GM23338 (cell line): ENCODE measurements at regions not wholly inside any gene's neighbourhood (a gene's known extent, or its start where the extent isn't known, plus 50 kb on each side); places are given as distances from the start of the nearest gene placed in this dataset.

Source experiments
- ATAC-seq: fragments of 200-7000 bp; cut with Tn5 transposase; 3 replicates; pipeline ENCODE4 v1.9.1; 2020
- DNase-seq: peaks from one replicate; pipeline ENCODE4 v3.0.0-alpha.2; 2015; ENCODE audit warnings: low spot score
- H2AFZ ChIP-seq: fragments of 200-600 bp; sonication (generic); 2 replicates; pipeline ENCODE4 v1.8.0; 2016; ENCODE audit warnings: antibody characterized with exemption, mild to moderate bottlenecking, moderate library complexity
- H3F3A ChIP-seq: fragments of 200-600 bp; sonication (generic); replicated peaks from 2 replicates; pipeline ENCODE4 v1.8.0; 2017; ENCODE audit warnings: antibody characterized with exemption, mixed run types, low read depth
- H3K27ac ChIP-seq: fragments of 200-600 bp; sonication (generic); 2 replicates; pipeline ENCODE4 v1.6.1; 2016; ENCODE audit warnings: low read depth
- H3K27me3 ChIP-seq: fragments of 200-600 bp; sonication (generic); 2 replicates; pipeline ENCODE4 v1.8.0; 2016; ENCODE audit warnings: mild to moderate bottlenecking, mixed run types, moderate library complexity; ENCODE audit not compliant: insufficient read depth
- H3K36me3 ChIP-seq: fragments of 200-600 bp; sonication (generic); 2 replicates; pipeline ENCODE4 v1.8.0; 2016; ENCODE audit warnings: mild to moderate bottlenecking; ENCODE audit not compliant: insufficient read depth
- H3K4me1 ChIP-seq: fragments of 200-600 bp; sonication (generic); 2 replicates; pipeline ENCODE4 v1.8.0; 2016; ENCODE audit warnings: mild to moderate bottlenecking, moderate library complexity; ENCODE audit not compliant: insufficient read depth
- H3K4me2 ChIP-seq: fragments of 200-600 bp; sonication (generic); 2 replicates; pipeline ENCODE4 v1.7.1; 2017; ENCODE audit warnings: mixed run types
- H3K4me3 ChIP-seq: fragments of 200-600 bp; sonication (generic); 2 replicates; pipeline ENCODE4 v1.6.1; 2016; ENCODE audit warnings: mixed run types
- H3K79me2 ChIP-seq: fragments of 200-600 bp; sonication (generic); replicated peaks from 2 replicates; pipeline ENCODE4 v1.8.0; 2017; ENCODE audit warnings: mild to moderate bottlenecking; ENCODE audit not compliant: insufficient read depth
- H3K9me2 ChIP-seq: fragments of 200-600 bp; sonication (generic); 2 replicates; pipeline ENCODE4 v1.8.0; 2017; ENCODE audit not compliant: insufficient read depth
- H4K20me1 ChIP-seq: fragments of 200-600 bp; sonication (generic); replicated peaks from 2 replicates; pipeline ENCODE4 v1.8.0; 2017; ENCODE audit warnings: mild to moderate bottlenecking; ENCODE audit not compliant: insufficient read depth
- H3K27ac Mint-ChIP-seq: 2 replicates; pipeline ENCODE4 v1.8.0; 2020; ENCODE audit warnings: inconsistent platforms, mild to moderate bottlenecking, moderate library complexity, mixed read lengths
- H3K27me3 Mint-ChIP-seq: 3 replicates; pipeline ENCODE4 v1.8.0; 2022; ENCODE audit warnings: low read depth, mild to moderate bottlenecking, moderate library complexity, mixed read lengths, inconsistent platforms; ENCODE audit not compliant: insufficient read depth, poor library complexity
- H3K36me3 Mint-ChIP-seq: 3 replicates; pipeline ENCODE4 v1.8.0; 2021; ENCODE audit warnings: low read depth, mild to moderate bottlenecking, inconsistent platforms, moderate library complexity, mixed read lengths
- H3K4me1 Mint-ChIP-seq: 3 replicates; pipeline ENCODE4 v1.8.0; 2020; ENCODE audit warnings: mild to moderate bottlenecking, inconsistent platforms, mixed read lengths
- H3K4me3 Mint-ChIP-seq: 3 replicates; pipeline ENCODE4 v1.8.0; 2021; ENCODE audit warnings: moderate library complexity, mild to moderate bottlenecking, inconsistent platforms, mixed read lengths
- H3K9me3 Mint-ChIP-seq: 3 replicates; pipeline ENCODE4 v1.8.0; 2020; ENCODE audit warnings: moderate library complexity, mild to moderate bottlenecking, inconsistent platforms, mixed read lengths
- EZH2phosphoT487 ChIP-seq: fragments of 200-600 bp; sonication (generic); IDR thresholded peaks from one replicate; pipeline ENCODE4 v1.8.1; 2018; ENCODE audit warnings: antibody characterized with exemption; ENCODE audit not compliant: unreplicated experiment
- NANOG ChIP-seq: IDR thresholded peaks from 2 replicates; pipeline ENCODE4 v1.6.1; 2016; ENCODE audit warnings: antibody characterized with exemption, borderline replicate concordance
- TF ChIP-seq, protein P1 (sequence below): fragments of 250-450 bp; sonication (Bioruptor Pico); IDR thresholded peaks from 2 replicates; pipeline ENCODE4 v1.5.0; 2020; ENCODE audit warnings: mild to moderate bottlenecking, moderate library complexity
- TF ChIP-seq, protein P2 (sequence below), 2 experiments: fragments of 200-600 bp in 1 of 2; sonication (generic) in 1 of 2; conservative IDR thresholded peaks; 2 replicates each; pipeline versions ENCODE4 v1.5.1 to v1.6.1; 2016 to 2017; ENCODE audit warnings: antibody characterized with exemption in 2 of 2, low read depth in 2 of 2, mild to moderate bottlenecking in 2 of 2, moderate library complexity in 1 of 2
- TF ChIP-seq, protein P3 (sequence below): IDR thresholded peaks from one replicate; pipeline ENCODE4 v1.6.1; 2018; ENCODE audit warnings: antibody characterized with exemption; ENCODE audit not compliant: unreplicated experiment

- Histone ChIP-seq H3K27me3 (no peaks in the 10 kb centered on the region), H2AFZ (no peak overlapping the region), H3K4me3 (no peak overlapping the region), H3F3A (no peaks in the 10 kb centered on the region), H3K9me2 (0 out of 2 replicates have a peak, but pooled peaks cover 3% of the 10 kb centered on the region), H4K20me1 (no peaks in the 10 kb centered on the region), H3K79me2 (no peaks in the 10 kb centered on the region), H3K4me1 (no peaks in the 10 kb centered on the region), H3K4me2 (no peak overlapping the region), H3K36me3 (no peaks in the 10 kb centered on the region), H3K27ac (no peak overlapping the region)
- no peak overlapping the region for H3K4me3 Mint-ChIP-seq
- peak; percentile 14 for DNase-seq
- peaks cover 5% of the 10 kb centered on the region; the same call in 2 of the 3 replicates for H3K9me3 Mint-ChIP-seq
- no peaks in the 10 kb centered on the region for H3K4me1 Mint-ChIP-seq
- peaks cover 7% of the 10 kb centered on the region for H3K27me3 Mint-ChIP-seq
- H3K27ac Mint-ChIP-seq: no peak overlapping the region
- no peaks in the 10 kb centered on the region for H3K36me3 Mint-ChIP-seq
- no peak for TF ChIP-seq NANOG
- TF ChIP-seq, protein P1, sequence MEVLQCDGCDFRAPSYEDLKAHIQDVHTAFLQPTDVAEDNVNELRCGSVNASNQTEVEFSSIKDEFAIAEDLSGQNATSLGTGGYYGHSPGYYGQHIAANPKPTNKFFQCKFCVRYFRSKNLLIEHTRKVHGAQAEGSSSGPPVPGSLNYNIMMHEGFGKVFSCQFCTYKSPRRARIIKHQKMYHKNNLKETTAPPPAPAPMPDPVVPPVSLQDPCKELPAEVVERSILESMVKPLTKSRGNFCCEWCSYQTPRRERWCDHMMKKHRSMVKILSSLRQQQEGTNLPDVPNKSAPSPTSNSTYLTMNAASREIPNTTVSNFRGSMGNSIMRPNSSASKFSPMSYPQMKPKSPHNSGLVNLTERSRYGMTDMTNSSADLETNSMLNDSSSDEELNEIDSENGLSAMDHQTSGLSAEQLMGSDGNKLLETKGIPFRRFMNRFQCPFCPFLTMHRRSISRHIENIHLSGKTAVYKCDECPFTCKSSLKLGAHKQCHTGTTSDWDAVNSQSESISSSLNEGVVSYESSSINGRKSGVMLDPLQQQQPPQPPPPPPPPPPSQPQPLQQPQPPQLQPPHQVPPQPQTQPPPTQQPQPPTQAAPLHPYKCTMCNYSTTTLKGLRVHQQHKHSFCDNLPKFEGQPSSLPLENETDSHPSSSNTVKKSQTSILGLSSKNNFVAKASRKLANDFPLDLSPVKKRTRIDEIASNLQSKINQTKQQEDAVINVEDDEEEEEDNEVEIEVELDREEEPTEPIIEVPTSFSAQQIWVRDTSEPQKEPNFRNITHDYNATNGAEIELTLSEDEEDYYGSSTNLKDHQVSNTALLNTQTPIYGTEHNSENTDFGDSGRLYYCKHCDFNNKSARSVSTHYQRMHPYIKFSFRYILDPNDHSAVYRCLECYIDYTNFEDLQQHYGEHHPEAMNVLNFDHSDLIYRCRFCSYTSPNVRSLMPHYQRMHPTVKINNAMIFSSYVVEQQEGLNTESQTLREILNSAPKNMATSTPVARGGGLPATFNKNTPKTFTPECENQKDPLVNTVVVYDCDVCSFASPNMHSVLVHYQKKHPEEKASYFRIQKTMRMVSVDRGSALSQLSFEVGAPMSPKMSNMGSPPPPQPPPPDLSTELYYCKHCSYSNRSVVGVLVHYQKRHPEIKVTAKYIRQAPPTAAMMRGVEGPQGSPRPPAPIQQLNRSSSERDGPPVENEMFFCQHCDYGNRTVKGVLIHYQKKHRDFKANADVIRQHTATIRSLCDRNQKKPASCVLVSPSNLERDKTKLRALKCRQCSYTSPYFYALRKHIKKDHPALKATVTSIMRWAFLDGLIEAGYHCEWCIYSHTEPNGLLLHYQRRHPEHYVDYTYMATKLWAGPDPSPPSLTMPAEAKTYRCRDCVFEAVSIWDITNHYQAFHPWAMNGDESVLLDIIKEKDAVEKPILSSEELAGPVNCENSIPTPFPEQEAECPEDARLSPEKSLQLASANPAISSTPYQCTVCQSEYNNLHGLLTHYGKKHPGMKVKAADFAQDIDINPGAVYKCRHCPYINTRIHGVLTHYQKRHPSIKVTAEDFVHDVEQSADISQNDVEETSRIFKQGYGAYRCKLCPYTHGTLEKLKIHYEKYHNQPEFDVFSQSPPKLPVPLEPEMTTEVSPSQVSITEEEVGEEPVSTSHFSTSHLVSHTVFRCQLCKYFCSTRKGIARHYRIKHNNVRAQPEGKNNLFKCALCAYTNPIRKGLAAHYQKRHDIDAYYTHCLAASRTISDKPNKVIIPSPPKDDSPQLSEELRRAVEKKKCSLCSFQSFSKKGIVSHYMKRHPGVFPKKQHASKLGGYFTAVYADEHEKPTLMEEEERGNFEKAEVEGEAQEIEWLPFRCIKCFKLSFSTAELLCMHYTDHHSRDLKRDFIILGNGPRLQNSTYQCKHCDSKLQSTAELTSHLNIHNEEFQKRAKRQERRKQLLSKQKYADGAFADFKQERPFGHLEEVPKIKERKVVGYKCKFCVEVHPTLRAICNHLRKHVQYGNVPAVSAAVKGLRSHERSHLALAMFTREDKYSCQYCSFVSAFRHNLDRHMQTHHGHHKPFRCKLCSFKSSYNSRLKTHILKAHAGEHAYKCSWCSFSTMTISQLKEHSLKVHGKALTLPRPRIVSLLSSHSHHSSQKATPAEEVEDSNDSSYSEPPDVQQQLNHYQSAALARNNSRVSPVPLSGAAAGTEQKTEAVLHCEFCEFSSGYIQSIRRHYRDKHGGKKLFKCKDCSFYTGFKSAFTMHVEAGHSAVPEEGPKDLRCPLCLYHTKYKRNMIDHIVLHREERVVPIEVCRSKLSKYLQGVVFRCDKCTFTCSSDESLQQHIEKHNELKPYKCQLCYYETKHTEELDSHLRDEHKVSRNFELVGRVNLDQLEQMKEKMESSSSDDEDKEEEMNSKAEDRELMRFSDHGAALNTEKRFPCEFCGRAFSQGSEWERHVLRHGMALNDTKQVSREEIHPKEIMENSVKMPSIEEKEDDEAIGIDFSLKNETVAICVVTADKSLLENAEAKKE (CRISPR knock-in tag): no peak
- TF ChIP-seq, protein P2, sequence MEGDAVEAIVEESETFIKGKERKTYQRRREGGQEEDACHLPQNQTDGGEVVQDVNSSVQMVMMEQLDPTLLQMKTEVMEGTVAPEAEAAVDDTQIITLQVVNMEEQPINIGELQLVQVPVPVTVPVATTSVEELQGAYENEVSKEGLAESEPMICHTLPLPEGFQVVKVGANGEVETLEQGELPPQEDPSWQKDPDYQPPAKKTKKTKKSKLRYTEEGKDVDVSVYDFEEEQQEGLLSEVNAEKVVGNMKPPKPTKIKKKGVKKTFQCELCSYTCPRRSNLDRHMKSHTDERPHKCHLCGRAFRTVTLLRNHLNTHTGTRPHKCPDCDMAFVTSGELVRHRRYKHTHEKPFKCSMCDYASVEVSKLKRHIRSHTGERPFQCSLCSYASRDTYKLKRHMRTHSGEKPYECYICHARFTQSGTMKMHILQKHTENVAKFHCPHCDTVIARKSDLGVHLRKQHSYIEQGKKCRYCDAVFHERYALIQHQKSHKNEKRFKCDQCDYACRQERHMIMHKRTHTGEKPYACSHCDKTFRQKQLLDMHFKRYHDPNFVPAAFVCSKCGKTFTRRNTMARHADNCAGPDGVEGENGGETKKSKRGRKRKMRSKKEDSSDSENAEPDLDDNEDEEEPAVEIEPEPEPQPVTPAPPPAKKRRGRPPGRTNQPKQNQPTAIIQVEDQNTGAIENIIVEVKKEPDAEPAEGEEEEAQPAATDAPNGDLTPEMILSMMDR (conservative IDR thresholded peaks at IDR 0.05; ENCODE audit: low read depth in 2 of 2): peak; percentile 48 to 62
- TF ChIP-seq EZH2phosphoT487: no peak
- TF ChIP-seq, protein P3, sequence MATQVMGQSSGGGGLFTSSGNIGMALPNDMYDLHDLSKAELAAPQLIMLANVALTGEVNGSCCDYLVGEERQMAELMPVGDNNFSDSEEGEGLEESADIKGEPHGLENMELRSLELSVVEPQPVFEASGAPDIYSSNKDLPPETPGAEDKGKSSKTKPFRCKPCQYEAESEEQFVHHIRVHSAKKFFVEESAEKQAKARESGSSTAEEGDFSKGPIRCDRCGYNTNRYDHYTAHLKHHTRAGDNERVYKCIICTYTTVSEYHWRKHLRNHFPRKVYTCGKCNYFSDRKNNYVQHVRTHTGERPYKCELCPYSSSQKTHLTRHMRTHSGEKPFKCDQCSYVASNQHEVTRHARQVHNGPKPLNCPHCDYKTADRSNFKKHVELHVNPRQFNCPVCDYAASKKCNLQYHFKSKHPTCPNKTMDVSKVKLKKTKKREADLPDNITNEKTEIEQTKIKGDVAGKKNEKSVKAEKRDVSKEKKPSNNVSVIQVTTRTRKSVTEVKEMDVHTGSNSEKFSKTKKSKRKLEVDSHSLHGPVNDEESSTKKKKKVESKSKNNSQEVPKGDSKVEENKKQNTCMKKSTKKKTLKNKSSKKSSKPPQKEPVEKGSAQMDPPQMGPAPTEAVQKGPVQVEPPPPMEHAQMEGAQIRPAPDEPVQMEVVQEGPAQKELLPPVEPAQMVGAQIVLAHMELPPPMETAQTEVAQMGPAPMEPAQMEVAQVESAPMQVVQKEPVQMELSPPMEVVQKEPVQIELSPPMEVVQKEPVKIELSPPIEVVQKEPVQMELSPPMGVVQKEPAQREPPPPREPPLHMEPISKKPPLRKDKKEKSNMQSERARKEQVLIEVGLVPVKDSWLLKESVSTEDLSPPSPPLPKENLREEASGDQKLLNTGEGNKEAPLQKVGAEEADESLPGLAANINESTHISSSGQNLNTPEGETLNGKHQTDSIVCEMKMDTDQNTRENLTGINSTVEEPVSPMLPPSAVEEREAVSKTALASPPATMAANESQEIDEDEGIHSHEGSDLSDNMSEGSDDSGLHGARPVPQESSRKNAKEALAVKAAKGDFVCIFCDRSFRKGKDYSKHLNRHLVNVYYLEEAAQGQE: no peak
- no peak for ATAC-seq
Observed at GRCh38 chr3:26345613-26346012, 277.0 kb upstream of the LRRC3B start.
